ENCODE measurements at regions not wholly inside any gene's neighbourhood (a gene's known extent, or its start where the extent isn't known, plus 50 kb on each side); places are given as distances from the start of the nearest gene placed in this dataset.
"Not testable (repeated sequence)": the region's sequence is repeated elsewhere in the genome, so short reads cannot be mapped to it uniquely, and the experiment has no call there.

DNA sequence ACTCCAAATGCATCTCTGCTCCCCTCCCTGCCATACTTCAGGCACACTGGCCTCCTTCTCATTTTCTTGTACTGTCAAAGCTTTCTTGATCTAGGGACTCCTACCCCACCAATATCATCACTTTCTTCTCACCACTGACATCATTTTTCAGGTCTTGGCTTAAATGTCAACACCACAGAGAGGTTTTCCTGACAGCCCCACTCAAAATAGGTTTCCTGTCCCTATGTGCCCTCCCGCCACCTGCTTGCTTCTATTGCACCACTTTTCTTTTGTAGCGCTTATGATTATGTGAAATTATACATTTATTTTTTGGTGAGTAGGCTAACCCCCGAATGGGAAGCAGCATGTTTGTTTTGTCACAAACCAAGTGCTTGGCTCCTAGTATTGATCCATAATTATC, 164.6 kb downstream of the NDFIP2 start:
- Mint-ChIP-seq H3K4me1 (no peaks in the 10 kb centered on the region), H3K36me3 (no peaks in the 10 kb centered on the region), H3K27me3 (ENCODE audit: low read depth in 3 of 3) (peaks cover 3 to 6% (median 6%) of the 10 kb centered on the region in 3 donors), H3K9me3 (peaks cover 0 to 2% (median 0%) of the 10 kb centered on the region in 6 donors), H3K4me3 (no peak overlapping the region), H3K27ac (no peak overlapping the region)
- DNase-seq = no peak

- H3K4me3 Mint-ChIP-seq = no peak overlapping the region
- no peak for DNase-seq
- peaks cover 0 to 7% (median 0%) of the 10 kb centered on the region in 6 donors for H3K9me3 Mint-ChIP-seq
- H3K4me1 Mint-ChIP-seq = no peaks in the 10 kb centered on the region
- H3K27me3 Mint-ChIP-seq (ENCODE audit: low read depth in 3 of 3) = peaks cover 3 to 6% (median 4%) of the 10 kb centered on the region in 3 donors
- no peaks in the 10 kb centered on the region for H3K36me3 Mint-ChIP-seq
- H3K27ac Mint-ChIP-seq = no peak overlapping the region
Measured at GRCh38 chr13:79642596-79642995, 161.6 kb downstream of the NDFIP2 start.

GRCh38 chr13:79637133-79637763, 156.3 kb downstream of the NDFIP2 start:
- Mint-ChIP-seq H3K4me3 (no peak overlapping the region), H3K27me3 (ENCODE audit: low read depth in 3 of 3) (peaks cover 0 to under 1% (median 0%) of the 10 kb centered on the region in 3 donors), H3K36me3 (no peaks in the 10 kb centered on the region), H3K27ac (no peak overlapping the region), H3K4me1 (no peaks in the 10 kb centered on the region), H3K9me3 (peaks cover 0 to 9% (median 0%) of the 10 kb centered on the region in 6 donors)
- no peak for DNase-seq

GRCh38 chr13:79631051-79631659, 150.2 kb downstream of the NDFIP2 start:
- Mint-ChIP-seq H3K9me3 (peaks cover 0 to 2% (median 0%) of the 10 kb centered on the region in 6 donors), H3K4me1 (no peaks in the 10 kb centered on the region), H3K27ac (no peak overlapping the region), H3K36me3 (no peaks in the 10 kb centered on the region), H3K27me3 (ENCODE audit: low read depth in 3 of 3) (peaks cover 0 to 5% (median 2%) of the 10 kb centered on the region in 3 donors), H3K4me3 (no peak overlapping the region)
- no peak for DNase-seq

DNA sequence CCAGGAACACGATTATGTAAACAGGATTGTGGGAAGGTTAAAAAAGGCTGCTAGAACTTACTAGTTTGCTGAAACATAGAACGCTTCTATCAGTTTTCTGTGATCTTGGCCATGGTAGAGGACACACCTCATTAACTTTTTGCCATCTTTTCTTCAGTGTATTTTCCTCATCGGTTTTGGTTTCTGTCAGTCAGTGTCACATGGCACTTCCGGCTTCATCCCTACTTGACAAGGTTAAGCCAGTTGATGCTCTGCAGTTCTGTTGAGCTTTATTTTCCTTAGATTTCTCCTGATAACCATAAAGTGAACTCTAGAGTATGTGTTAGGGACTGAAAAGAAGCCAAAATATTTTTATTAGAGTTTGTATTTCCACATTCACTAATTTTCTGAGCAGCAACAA, 147.5 kb downstream of the NDFIP2 start:
- Mint-ChIP-seq H3K9me3 (peaks cover 0 to 4% (median 0%) of the 10 kb centered on the region in 6 donors), H3K4me3 (no peak overlapping the region), H3K27ac (no peak overlapping the region), H3K36me3 (no peaks in the 10 kb centered on the region), H3K27me3 (ENCODE audit: low read depth in 3 of 3) (peaks cover 0 to 5% (median 2%) of the 10 kb centered on the region in 3 donors), H3K4me1 (no peaks in the 10 kb centered on the region)
- DNase-seq = no peak

- H3K27ac Mint-ChIP-seq = no peak overlapping the region
- no peak overlapping the region for H3K4me3 Mint-ChIP-seq
- DNase-seq = no peak
- H3K27me3 Mint-ChIP-seq (ENCODE audit: low read depth in 3 of 3) = peaks cover 0 to 2% (median 1%) of the 10 kb centered on the region in 3 donors
- H3K4me1 Mint-ChIP-seq = no peaks in the 10 kb centered on the region
- peaks cover 0 to 4% (median 0%) of the 10 kb centered on the region in 6 donors for H3K9me3 Mint-ChIP-seq
- no peaks in the 10 kb centered on the region for H3K36me3 Mint-ChIP-seq
Measured at GRCh38 chr13:79626924-79627323, 146.0 kb downstream of the NDFIP2 start.

GRCh38 chr13:79625517-79625916, 144.6 kb downstream of the NDFIP2 start:
- Mint-ChIP-seq H3K4me3 (no peak overlapping the region), H3K36me3 (no peaks in the 10 kb centered on the region), H3K4me1 (no peaks in the 10 kb centered on the region), H3K9me3 (peaks cover 0 to 4% (median under 1%) of the 10 kb centered on the region in 6 donors), H3K27ac (no peak overlapping the region), H3K27me3 (ENCODE audit: low read depth in 3 of 3) (peaks cover 0 to 1% (median 0%) of the 10 kb centered on the region in 3 donors)
- DNase-seq = no peak

DNA sequence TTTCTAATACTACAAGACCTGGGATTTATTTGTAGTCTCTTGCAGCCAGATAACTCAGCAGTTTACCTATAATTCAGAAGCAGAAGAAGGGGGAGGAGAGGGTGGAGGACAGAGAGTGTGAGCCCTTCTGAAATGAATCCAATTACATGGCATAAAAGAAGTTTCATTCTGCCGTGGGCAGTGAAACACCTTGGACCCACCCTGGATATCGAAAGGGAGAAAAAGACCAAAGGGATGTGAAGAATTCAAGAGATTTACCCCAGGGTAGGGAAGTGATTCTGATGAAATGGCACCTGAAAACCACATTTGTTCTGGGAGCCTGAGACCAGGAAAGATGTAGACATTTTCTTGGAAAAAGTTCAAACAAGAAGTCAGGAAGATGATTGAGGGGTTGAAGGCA, 140.9 kb downstream of the NDFIP2 start:
- no peak overlapping the region for H3K4me3 Mint-ChIP-seq
- H3K27me3 Mint-ChIP-seq (ENCODE audit: low read depth in 3 of 3) = peaks cover 0 to 5% (median 2%) of the 10 kb centered on the region in 3 donors
- no peak overlapping the region for H3K27ac Mint-ChIP-seq
- H3K36me3 Mint-ChIP-seq = no peaks in the 10 kb centered on the region
- H3K9me3 Mint-ChIP-seq = peaks cover 0 to 5% (median 2%) of the 10 kb centered on the region in 6 donors
- H3K4me1 Mint-ChIP-seq = no peaks in the 10 kb centered on the region
- DNase-seq = no peak

GRCh38 chr13:79621449-79621848, 140.5 kb downstream of the NDFIP2 start:
- Mint-ChIP-seq H3K27me3 (ENCODE audit: low read depth in 3 of 3) (peaks cover 0 to 5% (median 2%) of the 10 kb centered on the region in 3 donors), H3K4me1 (no peaks in the 10 kb centered on the region), H3K36me3 (no peaks in the 10 kb centered on the region), H3K9me3 (peaks cover 0 to 5% (median 2%) of the 10 kb centered on the region in 6 donors), H3K4me3 (no peak overlapping the region), H3K27ac (no peak overlapping the region)
- no peak for DNase-seq

GRCh38 chr13:79614250-79614918, 133.4 kb downstream of the NDFIP2 start:
- Mint-ChIP-seq H3K36me3 (peaks cover 0 to 4% (median 0%) of the 10 kb centered on the region in 3 donors), H3K9me3 (peaks cover 0 to 8% (median 3%) of the 10 kb centered on the region in 6 donors), H3K27ac (no peak overlapping the region), H3K4me1 (no peaks in the 10 kb centered on the region), H3K4me3 (no peak overlapping the region), H3K27me3 (ENCODE audit: low read depth in 3 of 3) (peaks cover 0 to 2% (median 2%) of the 10 kb centered on the region in 3 donors)
- DNase-seq = no peak

DNA sequence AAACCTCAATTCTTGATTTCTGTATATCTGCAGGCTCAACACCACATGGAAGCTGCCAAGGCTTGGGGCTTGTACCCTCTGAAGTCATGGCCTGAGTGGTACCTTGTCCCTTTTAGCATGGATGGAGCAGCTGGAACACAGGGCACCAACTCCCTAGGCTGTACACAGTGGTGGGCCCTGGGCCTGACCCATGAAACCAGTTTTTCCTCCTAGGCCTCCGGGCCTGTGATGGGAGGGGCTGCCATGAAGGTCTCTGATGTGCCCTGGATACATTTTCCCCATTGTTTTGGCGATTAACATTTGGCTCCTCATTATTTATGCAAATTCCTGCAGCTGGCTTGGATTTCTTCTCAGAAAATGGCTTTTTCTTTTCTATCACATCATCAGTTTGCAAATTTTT, 131.6 kb downstream of the NDFIP2 start:
- H3K4me1 Mint-ChIP-seq = no peaks in the 10 kb centered on the region
- DNase-seq = no peak
- H3K4me3 Mint-ChIP-seq = no peak overlapping the region
- H3K36me3 Mint-ChIP-seq = peaks cover 0 to 4% (median 0%) of the 10 kb centered on the region in 3 donors
- peaks cover 0 to 8% (median 3%) of the 10 kb centered on the region in 6 donors for H3K9me3 Mint-ChIP-seq
- H3K27ac Mint-ChIP-seq = no peak overlapping the region
- peaks cover 0 to 5% (median 4%) of the 10 kb centered on the region in 3 donors for H3K27me3 Mint-ChIP-seq (ENCODE audit: low read depth in 3 of 3)

- H3K9me3 Mint-ChIP-seq; DNase-seq; H3K4me3 Mint-ChIP-seq; H3K36me3 Mint-ChIP-seq; H3K4me1 Mint-ChIP-seq; H3K27ac Mint-ChIP-seq; H3K27me3 Mint-ChIP-seq (ENCODE audit: low read depth in 3 of 3): not testable (repeated sequence)
Measured at GRCh38 chr13:79607895-79608294, 126.9 kb downstream of the NDFIP2 start.

All from immature natural killer cell (primary cell).